Omental fat pad (tissue), 3 donors: ENCODE measurements at regions not wholly inside any gene's neighbourhood (a gene's known extent, or its start where the extent isn't known, plus 50 kb on each side); places are given as distances from the start of the nearest gene placed in this dataset.

ENCODE experiments used
- ATAC-seq: fragments of 150-250 bp; one replicate; pipeline ENCODE4 v1.9.1; 2016; ENCODE audit warnings: mild to moderate bottlenecking, moderate library complexity; ENCODE audit not compliant: low FRiP score
- DNase-seq: peaks from one replicate; pipeline ENCODE4 v3.0.0-alpha.2; 2019; ENCODE audit warnings: low spot score
- TF ChIP-seq, protein P1 (sequence below), 3 donors: fragments of 450-650 bp; IDR thresholded peaks; one replicate each; pipeline ENCODE4 v1.5.1; 2016 to 2017; ENCODE audit warnings: antibody characterized with exemption in 3 of 3, mild to moderate bottlenecking in 3 of 3, moderate library complexity in 2 of 3

GRCh38 chr18:67735506-67735905 is 219.0 kb upstream of the DSEL start:
- no peak for DNase-seq
- TF ChIP-seq, protein P1, sequence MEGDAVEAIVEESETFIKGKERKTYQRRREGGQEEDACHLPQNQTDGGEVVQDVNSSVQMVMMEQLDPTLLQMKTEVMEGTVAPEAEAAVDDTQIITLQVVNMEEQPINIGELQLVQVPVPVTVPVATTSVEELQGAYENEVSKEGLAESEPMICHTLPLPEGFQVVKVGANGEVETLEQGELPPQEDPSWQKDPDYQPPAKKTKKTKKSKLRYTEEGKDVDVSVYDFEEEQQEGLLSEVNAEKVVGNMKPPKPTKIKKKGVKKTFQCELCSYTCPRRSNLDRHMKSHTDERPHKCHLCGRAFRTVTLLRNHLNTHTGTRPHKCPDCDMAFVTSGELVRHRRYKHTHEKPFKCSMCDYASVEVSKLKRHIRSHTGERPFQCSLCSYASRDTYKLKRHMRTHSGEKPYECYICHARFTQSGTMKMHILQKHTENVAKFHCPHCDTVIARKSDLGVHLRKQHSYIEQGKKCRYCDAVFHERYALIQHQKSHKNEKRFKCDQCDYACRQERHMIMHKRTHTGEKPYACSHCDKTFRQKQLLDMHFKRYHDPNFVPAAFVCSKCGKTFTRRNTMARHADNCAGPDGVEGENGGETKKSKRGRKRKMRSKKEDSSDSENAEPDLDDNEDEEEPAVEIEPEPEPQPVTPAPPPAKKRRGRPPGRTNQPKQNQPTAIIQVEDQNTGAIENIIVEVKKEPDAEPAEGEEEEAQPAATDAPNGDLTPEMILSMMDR (IDR thresholded peaks at IDR 0.05): no peak
- no peak for ATAC-seq

DNA sequence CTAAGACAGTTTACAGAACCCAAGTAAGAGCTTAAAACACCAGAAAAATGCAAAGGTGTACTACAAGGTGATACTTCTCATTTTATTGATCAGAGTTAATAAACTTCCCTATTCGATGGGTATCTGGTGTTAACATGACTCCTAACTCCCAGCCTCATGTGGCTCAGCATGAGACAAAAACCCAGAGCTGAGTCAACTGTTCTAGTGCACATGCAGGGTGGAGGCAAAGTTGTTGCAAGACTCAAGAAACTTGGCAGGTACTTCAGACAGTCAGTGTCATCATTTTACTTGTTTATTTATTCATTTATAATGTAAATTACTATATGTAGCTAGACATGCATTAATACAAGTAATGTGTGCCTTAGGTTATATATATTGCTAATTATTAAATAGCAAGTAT is 216.6 kb upstream of the DSEL start:
- ATAC-seq: no peak
- TF ChIP-seq, protein P1 (IDR thresholded peaks at IDR 0.05): no peak
- no peak for DNase-seq

DNA sequence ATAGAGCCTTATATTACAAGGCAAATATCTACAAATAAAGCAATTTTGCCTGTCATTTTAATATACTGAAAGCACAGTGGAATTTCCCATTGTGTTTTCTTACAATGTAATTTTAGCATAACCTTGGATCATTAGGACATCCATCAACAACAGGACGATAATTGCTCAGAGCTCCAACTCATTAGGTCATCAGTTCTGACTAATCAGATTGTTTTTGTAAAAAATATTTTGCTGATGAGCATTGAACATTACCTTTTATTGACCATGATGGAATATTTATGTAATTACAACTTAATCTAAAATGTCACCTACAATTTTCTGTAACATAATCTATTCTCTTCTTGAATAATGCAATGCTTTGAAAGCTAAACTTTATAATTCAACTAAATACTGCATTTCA is 215.3 kb upstream of the DSEL start:
- TF ChIP-seq, protein P1 (IDR thresholded peaks at IDR 0.05): no peak
- ATAC-seq: no peak
- no peak for DNase-seq

DNA sequence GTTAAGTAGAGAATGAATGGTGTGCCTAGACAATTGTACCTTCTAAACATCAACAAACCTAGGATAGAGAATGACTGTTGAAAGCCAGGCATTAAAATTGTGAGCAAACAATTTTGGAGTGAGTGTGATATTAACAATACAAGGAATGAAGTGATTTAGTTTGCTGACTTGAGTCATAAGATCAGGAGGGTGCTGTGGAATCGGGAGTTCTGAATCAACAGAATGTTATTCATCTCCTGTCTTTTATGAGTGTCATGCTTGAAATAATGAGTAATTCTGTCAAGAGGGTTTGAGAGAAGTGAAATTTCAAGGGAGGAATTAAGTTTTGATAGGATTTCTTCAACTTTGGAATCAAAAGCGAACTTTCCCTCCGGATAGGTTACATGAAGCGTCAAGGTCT is 214.4 kb upstream of the DSEL start:
- TF ChIP-seq, protein P1 (IDR thresholded peaks at IDR 0.05): no peak
- no peak for DNase-seq
- no peak for ATAC-seq

GRCh38 chr18:67728364-67728763 is 211.8 kb upstream of the DSEL start:
- no peak for ATAC-seq
- DNase-seq: no peak
- TF ChIP-seq, protein P1 (IDR thresholded peaks at IDR 0.05): no peak

- DNase-seq (no peak), ATAC-seq (no peak)
- TF ChIP-seq, protein P1 (IDR thresholded peaks at IDR 0.05): no peak
Observed at GRCh38 chr18:67726882-67727281, 210.4 kb upstream of the DSEL start.

DNA sequence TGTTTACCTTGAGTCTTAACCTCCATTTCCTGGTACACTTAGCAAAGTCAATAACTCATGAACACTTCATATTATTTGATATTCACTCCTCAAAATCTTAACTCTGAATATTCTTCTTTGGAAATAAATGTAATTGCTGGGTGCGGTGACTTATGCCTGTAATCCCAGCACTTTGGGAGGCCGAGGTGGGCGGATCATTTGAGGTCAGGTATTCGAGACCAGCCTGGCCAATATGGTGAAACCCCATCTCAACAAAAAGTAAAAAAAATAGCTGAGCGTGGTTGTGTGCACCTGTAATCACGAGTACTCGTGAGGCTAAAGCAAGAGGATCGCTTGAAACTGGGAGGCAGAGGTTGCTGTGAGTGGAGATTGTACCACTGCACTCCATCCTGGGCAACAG is 201.3 kb upstream of the DSEL start:
- no peak for ATAC-seq
- TF ChIP-seq, protein P1 (IDR thresholded peaks at IDR 0.05): no peak
- DNase-seq: no peak
